ENCODE measurements at regions not wholly inside any gene's neighbourhood (a gene's known extent, or its start where the extent isn't known, plus 50 kb on each side); places are given as distances from the start of the nearest gene placed in this dataset.

DNA sequence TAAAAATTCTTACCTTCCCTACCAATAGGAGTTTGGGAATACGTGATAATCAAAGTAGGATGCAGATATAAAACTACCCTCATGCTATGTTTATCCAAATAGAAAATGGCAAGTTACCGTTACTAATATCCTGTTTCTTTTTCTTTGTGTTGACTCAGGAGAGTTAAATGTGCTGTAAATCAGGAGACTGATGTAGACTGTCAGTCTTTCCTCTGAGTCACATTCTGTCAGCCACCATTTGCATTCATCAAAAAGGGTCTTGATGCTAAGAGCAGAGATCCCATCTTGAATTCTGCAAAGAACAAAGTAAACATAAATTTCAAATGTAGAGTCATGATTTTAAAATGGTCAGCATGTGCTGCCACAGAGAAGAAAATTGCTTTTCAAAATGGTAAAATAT, 712.8 kb downstream of the SOCS6 start:
- no peak overlapping the region for H3K27ac ChIP-seq (ENCODE audit: low read length)
- H3K9me3 ChIP-seq (ENCODE audit: insufficient read depth, low read length, severe bottlenecking) = no peaks in the 10 kb centered on the region

DNA sequence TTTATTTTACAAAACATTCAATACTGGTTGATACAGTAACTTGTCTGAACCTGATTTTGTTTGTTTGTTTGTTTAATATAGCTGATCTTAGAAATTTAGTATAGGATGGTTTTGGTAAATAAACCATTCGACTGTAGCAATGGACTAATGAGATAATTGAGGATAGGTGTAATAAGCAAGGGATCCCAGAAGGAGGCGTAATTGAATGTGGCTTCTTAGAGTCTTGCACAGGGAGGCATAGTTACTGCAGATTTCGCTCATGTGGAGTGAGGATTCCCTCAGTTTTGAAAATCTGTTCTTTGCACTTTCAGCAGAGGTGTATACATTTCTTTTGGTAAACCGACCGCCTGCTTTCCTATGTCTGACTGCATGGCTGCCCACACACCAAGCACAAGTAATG, 709.6 kb downstream of the SOCS6 start:
- no peak for DNase-seq
- H3K79me2 ChIP-seq (ENCODE audit: insufficient read depth, low read length) = no peaks in the 10 kb centered on the region
- H3K27ac ChIP-seq (ENCODE audit: low read length) = no peak overlapping the region
- H3K27me3 ChIP-seq (ENCODE audit: insufficient read depth, low read length, poor library complexity) = no peaks in the 10 kb centered on the region
- H3K4me3 ChIP-seq (ENCODE audit: low read depth in 1 of 2, low read length in 2 of 2) = no peak overlapping the region
- H3K9ac ChIP-seq (ENCODE audit: low read depth, low read length) = no peak overlapping the region
- H4K20me1 ChIP-seq (ENCODE audit: insufficient read depth, low read length) = no peaks in the 10 kb centered on the region
- no peak for ATAC-seq (ENCODE audit: insufficient read depth, low read depth)
- no peaks in the 10 kb centered on the region for H3K4me1 ChIP-seq (ENCODE audit: insufficient read depth, low read length)
- no peak for TF ChIP-seq EZH2 (IDR thresholded peaks at IDR 0.05; ENCODE audit: borderline replicate concordance, low read depth, low read length, severe bottlenecking)
- peak; percentile 5 for TF ChIP-seq CTCF (IDR thresholded peaks at IDR 0.05; ENCODE audit: borderline replicate concordance, extremely low read depth, low read length, poor library complexity, severe bottlenecking)
- no peaks in the 10 kb centered on the region for H3K9me3 ChIP-seq (ENCODE audit: insufficient read depth, low read length, severe bottlenecking)
- H3K36me3 ChIP-seq (ENCODE audit: insufficient read depth, low read length) = no peaks in the 10 kb centered on the region
- no peak overlapping the region for H2AFZ ChIP-seq (ENCODE audit: low read depth, low read length)
- H3K4me2 ChIP-seq (ENCODE audit: insufficient read depth, low read length) = no peak overlapping the region

More for the DNA sequence above, 712.8 kb downstream of the SOCS6 start:
- Histone ChIP-seq H3K9ac (ENCODE audit: low read depth, low read length) (no peak overlapping the region), H3K4me1 (ENCODE audit: insufficient read depth, low read length) (no peaks in the 10 kb centered on the region), H2AFZ (ENCODE audit: low read depth, low read length) (no peak overlapping the region), H4K20me1 (ENCODE audit: insufficient read depth, low read length) (no peaks in the 10 kb centered on the region), H3K27me3 (ENCODE audit: insufficient read depth, low read length, poor library complexity) (no peaks in the 10 kb centered on the region), H3K4me3 (ENCODE audit: low read depth in 1 of 2, low read length in 2 of 2) (no peak overlapping the region), H3K36me3 (ENCODE audit: insufficient read depth, low read length) (no peaks in the 10 kb centered on the region), H3K79me2 (ENCODE audit: insufficient read depth, low read length) (no peaks in the 10 kb centered on the region), H3K4me2 (ENCODE audit: insufficient read depth, low read length) (no peak overlapping the region)
- DNase-seq = no peak
- no peak for ATAC-seq (ENCODE audit: insufficient read depth, low read depth)
- TF ChIP-seq CTCF (IDR thresholded peaks at IDR 0.05; ENCODE audit: borderline replicate concordance, extremely low read depth, low read length, poor library complexity, severe bottlenecking) = no peak
- TF ChIP-seq EZH2 (IDR thresholded peaks at IDR 0.05; ENCODE audit: borderline replicate concordance, low read depth, low read length, severe bottlenecking) = no peak

GRCh38 chr18:70994116-70994515, 705.3 kb downstream of the SOCS6 start:
- no peak overlapping the region for H3K27ac ChIP-seq (ENCODE audit: low read length)
- no peaks in the 10 kb centered on the region for H4K20me1 ChIP-seq (ENCODE audit: insufficient read depth, low read length)
- H3K79me2 ChIP-seq (ENCODE audit: insufficient read depth, low read length) = no peaks in the 10 kb centered on the region
- H3K36me3 ChIP-seq (ENCODE audit: insufficient read depth, low read length) = no peaks in the 10 kb centered on the region
- H3K27me3 ChIP-seq (ENCODE audit: insufficient read depth, low read length, poor library complexity) = no peaks in the 10 kb centered on the region
- DNase-seq (no peak), ATAC-seq (ENCODE audit: insufficient read depth, low read depth) (no peak)
- no peak for TF ChIP-seq CTCF (IDR thresholded peaks at IDR 0.05; ENCODE audit: borderline replicate concordance, extremely low read depth, low read length, poor library complexity, severe bottlenecking)
- TF ChIP-seq EZH2 (IDR thresholded peaks at IDR 0.05; ENCODE audit: borderline replicate concordance, low read depth, low read length, severe bottlenecking) = no peak
- H3K9ac ChIP-seq (ENCODE audit: low read depth, low read length) = no peak overlapping the region
- no peak overlapping the region for H2AFZ ChIP-seq (ENCODE audit: low read depth, low read length)
- no peaks in the 10 kb centered on the region for H3K9me3 ChIP-seq (ENCODE audit: insufficient read depth, low read length, severe bottlenecking)
- H3K4me1 ChIP-seq (ENCODE audit: insufficient read depth, low read length) = no peaks in the 10 kb centered on the region
- H3K4me3 ChIP-seq (ENCODE audit: low read depth in 1 of 2, low read length in 2 of 2) = no peak overlapping the region
- no peak overlapping the region for H3K4me2 ChIP-seq (ENCODE audit: insufficient read depth, low read length)

- Histone ChIP-seq H3K9ac (ENCODE audit: low read depth, low read length) (no peak overlapping the region), H3K4me3 (ENCODE audit: low read depth in 1 of 2, low read length in 2 of 2) (no peak overlapping the region), H2AFZ (ENCODE audit: low read depth, low read length) (no peak overlapping the region), H3K4me2 (ENCODE audit: insufficient read depth, low read length) (no peak overlapping the region), H3K27me3 (ENCODE audit: insufficient read depth, low read length, poor library complexity) (no peaks in the 10 kb centered on the region), H3K36me3 (ENCODE audit: insufficient read depth, low read length) (no peaks in the 10 kb centered on the region), H3K79me2 (ENCODE audit: insufficient read depth, low read length) (no peaks in the 10 kb centered on the region), H3K4me1 (ENCODE audit: insufficient read depth, low read length) (no peaks in the 10 kb centered on the region), H4K20me1 (ENCODE audit: insufficient read depth, low read length) (no peaks in the 10 kb centered on the region), H3K27ac (ENCODE audit: low read length) (no peak overlapping the region), H3K9me3 (ENCODE audit: insufficient read depth, low read length, severe bottlenecking) (no peaks in the 10 kb centered on the region)
- TF ChIP-seq CTCF (IDR thresholded peaks at IDR 0.05; ENCODE audit: borderline replicate concordance, extremely low read depth, low read length, poor library complexity, severe bottlenecking) (no peak), EZH2 (IDR thresholded peaks at IDR 0.05; ENCODE audit: borderline replicate concordance, low read depth, low read length, severe bottlenecking) (no peak)
- no peak for DNase-seq
- ATAC-seq (ENCODE audit: insufficient read depth, low read depth) = no peak
These were observed 702.7 kb downstream of the SOCS6 start for GRCh38 chr18:70991577-70991976.
